HG03558 (cell line): ENCODE measurements at regions not wholly inside any gene's neighbourhood (a gene's known extent, or its start where the extent isn't known, plus 50 kb on each side); places are given as distances from the start of the nearest gene placed in this dataset.
A peak's percentile ranks its signal among the peaks of the same experiment; 100 is the strongest.
"Not testable (repeated sequence)": the region's sequence is repeated elsewhere in the genome, so short reads cannot be mapped to it uniquely, and the experiment has no call there.

Experiments
- ATAC-seq: cut with Tn5 transposase; IDR thresholded peaks from one replicate; pipeline ENCODE4 v1.9.1; 2021; ENCODE audit warnings: moderate number of reproducible peaks; ENCODE audit not compliant: unreplicated experiment; ENCODE audit errors: extremely low read depth

DNA sequence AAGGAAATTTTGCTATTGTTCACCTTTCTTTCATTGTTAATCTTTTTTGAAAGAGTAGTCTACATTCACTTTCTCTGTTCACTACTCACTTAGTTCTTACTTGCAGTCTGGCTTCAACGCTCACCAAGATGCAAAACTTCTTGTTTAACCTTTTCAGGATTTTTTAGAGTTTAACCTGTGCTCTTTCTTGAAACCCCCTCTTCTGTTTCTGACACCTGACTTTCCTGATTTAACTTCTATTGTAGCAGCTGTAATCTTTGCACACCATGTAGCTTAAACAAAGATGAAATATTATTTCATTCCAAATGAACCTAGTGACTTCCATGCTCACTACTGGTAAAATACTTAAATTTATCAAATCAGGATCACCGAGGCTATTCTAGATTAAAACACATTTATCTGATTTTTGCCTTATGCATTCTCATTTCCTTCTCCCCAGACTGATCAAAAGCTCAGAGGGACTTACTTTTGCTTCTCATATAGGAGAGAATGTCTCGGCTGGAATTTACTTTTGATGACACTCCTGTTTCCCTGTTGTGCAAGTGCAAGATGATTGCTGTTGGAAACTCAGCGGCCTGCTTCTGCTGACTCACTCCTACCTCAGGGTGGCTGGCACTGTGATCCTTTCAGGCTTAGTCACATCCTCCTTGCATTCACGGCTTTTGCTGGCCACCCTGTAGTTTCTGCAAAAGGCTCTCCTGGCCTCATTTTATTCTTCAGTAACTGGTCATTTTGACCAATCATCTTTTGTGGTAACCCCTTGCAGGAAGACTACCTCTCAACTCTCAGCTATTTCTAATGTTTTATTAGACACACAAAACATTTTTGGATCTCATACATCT, 109.3 kb upstream of the IFNE start:
- ATAC-seq: peak; percentile 46

DNA sequence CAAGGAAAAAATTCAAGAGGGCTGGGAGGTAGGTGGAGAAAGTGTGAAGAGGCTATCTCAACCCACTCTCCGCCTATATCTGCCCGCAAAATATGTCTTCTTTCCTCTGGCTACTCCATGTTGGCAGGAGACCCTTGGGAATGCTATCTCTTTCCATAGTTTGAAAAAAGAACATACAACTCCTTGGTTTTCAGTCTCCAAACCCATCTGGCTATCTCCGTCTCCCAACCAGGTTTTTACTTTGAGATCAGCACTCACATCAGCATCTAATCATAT, 109.9 kb upstream of the IFNE start:
- ATAC-seq: no peak

GRCh38 chr9:21597284-21597683, 115.2 kb upstream of the IFNE start:
- no peak for ATAC-seq

DNA sequence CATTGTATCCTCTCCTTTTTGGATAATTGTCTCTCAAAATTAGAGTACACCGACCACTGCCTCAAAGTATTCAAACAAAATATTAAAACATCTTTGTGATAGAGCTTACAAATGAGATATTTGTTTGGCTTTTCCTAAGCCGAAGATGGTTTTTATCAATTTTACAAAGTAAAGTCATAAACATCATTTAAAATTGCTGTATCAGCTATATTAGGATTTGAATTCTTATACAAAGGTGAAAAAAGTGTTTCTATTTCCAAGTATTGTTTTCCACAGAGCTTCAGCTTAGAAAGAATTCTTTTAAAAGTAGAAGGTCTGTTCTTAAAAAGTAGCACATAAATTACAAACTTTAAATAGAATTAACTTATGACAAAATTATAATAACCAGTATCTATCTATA, 116.6 kb upstream of the IFNE start:
- no peak for ATAC-seq

GRCh38 chr9:21605489-21605931, 123.4 kb upstream of the IFNE start:
- ATAC-seq: no peak

GRCh38 chr9:21607576-21607975, 125.5 kb upstream of the IFNE start:
- ATAC-seq: no peak

DNA sequence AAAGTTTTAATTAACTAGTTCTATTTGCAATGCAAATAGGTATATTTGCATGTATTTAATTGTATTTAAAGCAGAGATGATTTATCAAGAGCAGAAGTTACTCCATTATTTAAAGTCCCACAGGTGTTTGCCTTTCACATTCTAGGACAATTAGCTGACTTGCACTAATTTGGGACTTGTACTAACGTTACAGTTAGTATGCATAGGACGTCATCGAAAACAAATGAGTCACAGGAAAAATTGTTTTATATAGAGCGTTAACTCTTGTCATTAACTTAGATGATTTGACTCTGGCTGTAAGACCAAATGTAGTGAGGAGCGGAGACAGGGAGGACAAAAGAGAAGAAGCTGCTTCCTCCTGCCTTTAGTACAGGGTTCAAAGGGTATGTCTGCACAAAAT, 126.1 kb upstream of the IFNE start:
- ATAC-seq: no peak

- no peak for ATAC-seq
These were observed 127.4 kb upstream of the IFNE start for GRCh38 chr9:21609506-21609905.

- no peak for ATAC-seq
These were observed 129.8 kb upstream of the IFNE start for GRCh38 chr9:21611891-21612290.

GRCh38 chr9:21615018-21615417, 132.9 kb upstream of the IFNE start:
- no peak for ATAC-seq

DNA sequence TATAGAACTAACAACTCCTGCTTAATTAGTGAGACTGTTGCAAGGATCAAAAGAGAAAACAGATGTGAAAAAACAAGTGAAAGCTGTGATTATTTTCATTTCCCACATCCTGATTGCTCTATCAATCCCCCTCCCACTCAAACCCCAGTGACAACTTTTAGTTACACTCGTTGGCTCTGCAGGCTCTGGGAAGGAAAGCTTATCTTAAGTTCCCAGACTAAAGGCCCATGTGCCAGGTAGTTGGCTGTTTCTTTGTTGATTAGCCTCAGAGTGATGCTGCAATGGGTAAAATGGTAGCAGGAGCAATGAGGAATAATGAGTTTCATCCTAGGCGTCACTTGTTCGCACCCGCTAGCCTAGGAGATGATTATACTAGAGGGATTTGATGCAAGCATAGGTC, 133.3 kb upstream of the IFNE start:
- ATAC-seq: no peak

GRCh38 chr9:21616082-21616778, 134.1 kb upstream of the IFNE start:
- ATAC-seq: no peak

GRCh38 chr9:21624675-21625644, 142.8 kb upstream of the IFNE start:
- no peak for ATAC-seq

DNA sequence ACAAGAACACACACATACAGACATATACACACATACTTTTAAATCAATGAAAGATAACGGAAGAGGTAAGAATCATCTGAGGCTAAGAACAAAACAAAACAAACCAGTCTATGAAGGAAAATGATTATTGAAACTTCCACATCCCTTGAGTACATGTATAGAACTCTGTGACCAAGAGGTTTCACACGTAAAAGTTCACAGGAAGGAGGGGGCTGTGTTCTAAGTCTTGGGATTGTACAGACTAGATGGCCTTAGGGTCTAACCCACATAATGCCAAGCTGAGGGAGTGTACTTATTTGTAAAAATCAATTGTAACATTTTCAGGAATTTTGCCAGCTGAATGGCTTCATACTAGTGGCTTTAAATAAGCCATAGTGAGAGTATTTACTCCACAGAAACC, 144.4 kb upstream of the IFNE start:
- no peak for ATAC-seq

DNA sequence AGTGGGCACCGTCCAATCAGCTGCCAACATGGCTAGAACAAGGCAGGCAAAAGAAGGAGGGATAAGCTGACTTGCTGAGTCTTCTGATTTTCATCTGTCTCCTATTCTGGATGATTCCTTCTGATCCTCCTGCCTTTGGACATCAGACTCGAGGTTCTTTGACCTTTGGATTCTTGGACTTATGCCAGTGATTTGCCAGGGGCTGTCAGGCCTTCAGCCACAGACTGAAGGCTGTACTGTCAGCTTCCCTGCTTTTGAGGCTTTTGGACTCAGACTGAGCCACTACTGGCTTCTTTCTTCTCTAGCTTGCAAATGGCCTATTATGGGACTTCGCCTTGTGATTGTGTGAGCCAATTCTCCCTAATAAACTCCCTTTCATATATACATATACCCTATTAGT, 146.8 kb upstream of the IFNE start:
- ATAC-seq: not testable (repeated sequence)

DNA sequence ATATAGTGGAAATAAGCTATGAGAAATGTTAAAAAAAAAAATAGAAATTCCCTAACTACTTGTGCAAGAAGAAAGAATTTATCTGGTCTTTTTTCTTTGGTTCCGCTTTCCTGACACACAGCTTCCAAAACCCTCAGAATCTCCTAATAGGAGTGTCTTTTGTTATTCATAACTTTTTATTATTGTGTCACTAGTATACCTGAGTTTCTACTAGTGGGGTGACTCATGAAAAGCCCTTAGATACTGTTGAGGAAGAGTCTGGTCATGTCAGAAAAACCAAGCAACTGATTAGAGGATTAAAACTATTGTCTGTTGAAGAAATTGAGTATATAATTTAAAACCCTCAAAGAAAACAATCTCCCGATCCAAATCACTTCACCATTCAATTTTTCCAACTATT, 152.8 kb upstream of the IFNE start:
- no peak for ATAC-seq

DNA sequence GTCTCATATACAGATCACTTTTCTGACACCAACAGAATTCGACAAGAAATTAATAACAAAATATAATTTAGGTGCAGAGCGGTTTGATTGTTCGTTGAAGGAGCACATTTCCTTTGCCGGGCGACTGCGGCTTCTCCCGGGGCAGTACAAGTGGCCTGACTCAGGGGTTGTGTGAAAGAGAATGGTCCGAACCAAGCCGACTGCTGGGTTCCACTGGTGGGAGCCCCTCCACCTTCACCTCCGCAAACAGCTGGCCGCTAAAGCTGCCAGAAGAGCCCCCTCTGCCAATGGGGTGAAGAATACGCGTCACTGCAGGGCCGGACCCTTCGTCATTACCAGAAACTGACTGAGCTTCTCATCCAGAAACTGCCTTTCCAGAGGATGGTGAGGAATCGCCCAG, 156.0 kb upstream of the IFNE start:
- ATAC-seq: no peak

GRCh38 chr9:21653091-21653490, 149.3 kb upstream of the MTAP start:
- ATAC-seq: no peak

GRCh38 chr9:21653589-21653988, 148.8 kb upstream of the MTAP start:
- no peak for ATAC-seq

DNA sequence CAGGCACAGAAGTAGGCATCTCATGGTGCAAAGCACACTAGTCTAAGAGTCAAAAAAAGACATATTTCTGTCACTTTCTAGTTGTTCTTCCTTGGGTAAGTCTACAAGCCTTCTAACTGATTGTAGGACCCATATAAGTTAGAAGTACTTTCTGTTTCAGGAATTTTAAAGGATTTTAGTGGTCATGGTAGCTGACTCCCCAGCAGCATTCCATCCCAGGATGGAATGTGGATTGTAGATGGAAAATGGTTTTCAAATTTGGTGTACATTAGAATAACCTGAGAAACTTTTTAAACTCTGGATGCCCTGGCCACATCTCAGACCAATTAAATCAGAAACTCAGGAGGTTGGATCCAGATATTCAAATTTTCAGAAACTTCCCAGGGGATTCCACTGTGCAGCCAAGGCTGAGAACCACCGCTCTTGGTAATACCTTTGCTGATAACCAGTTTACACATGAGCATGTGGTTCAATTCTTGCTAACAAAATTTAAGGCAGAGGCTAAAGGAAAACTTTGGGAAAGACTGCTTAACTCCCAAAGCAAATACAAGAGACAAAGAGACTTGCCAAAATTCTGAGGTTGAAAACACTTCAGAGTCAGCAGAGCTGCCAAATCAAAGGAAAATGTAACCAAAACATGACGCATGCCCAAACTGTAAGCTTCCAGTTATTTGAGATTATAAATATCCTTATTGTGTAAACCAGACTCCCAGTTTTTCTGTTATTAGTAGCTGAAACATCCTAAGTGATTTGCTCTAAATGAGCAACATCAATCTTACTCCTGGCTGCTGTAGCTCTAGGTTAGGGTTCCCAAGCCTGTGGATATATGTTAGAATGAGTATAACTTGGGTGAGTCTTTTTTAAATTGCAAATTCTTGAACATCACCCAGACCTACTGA, 145.4 kb upstream of the MTAP start:
- ATAC-seq: no peak
